Activated T-helper 1 cell treated with anti-CD3 and anti-CD28 coated beads, Interleukin-12 subunit alpha, Interleukin-12 subunit beta, Interleukin-2, Interleukin-4 antibody, amounts not matched to agents 30 ng/mL and 10 ng/mL and 1 ng/mL, durations not matched to agents 14 hours and 24 hours and 36 hours (primary cell): ENCODE measurements at regions not wholly inside any gene's neighbourhood (a gene's known extent, or its start where the extent isn't known, plus 50 kb on each side); places are given as distances from the start of the nearest gene placed in this dataset.

ENCODE experiments used
- DNase-seq: peaks from one replicate; pipeline ENCODE4 v3.0.0; 2021; ENCODE audit warnings: low spot score
- H3K27ac Mint-ChIP-seq: one replicate; pipeline ENCODE4 v1.8.0; 2021; ENCODE audit warnings: mild to moderate bottlenecking, mixed read lengths
- H3K27me3 Mint-ChIP-seq: one replicate; pipeline ENCODE4 v1.8.0; 2022; ENCODE audit warnings: mild to moderate bottlenecking, moderate library complexity, mixed read lengths; ENCODE audit not compliant: insufficient read depth
- H3K36me3 Mint-ChIP-seq: one replicate; pipeline ENCODE4 v1.8.0; 2021; ENCODE audit warnings: low read depth, mixed read lengths
- H3K4me1 Mint-ChIP-seq: one replicate; pipeline ENCODE4 v1.8.0; 2021; ENCODE audit warnings: low read depth, mixed read lengths
- H3K4me3 Mint-ChIP-seq: one replicate; pipeline ENCODE4 v1.8.0; 2021; ENCODE audit warnings: mild to moderate bottlenecking, moderate library complexity, mixed read lengths
- H3K9me3 Mint-ChIP-seq: one replicate; pipeline ENCODE4 v1.8.0; 2021; ENCODE audit warnings: mixed read lengths
- intact Hi-C: fragments of 100-400 bp; cut with micrococcal nuclease; formaldehyde crosslinking; loops from one replicate; pipeline ENCODE4 v1.15.1; 2024

GRCh38 chr10:94276140-94276539, 86.6 kb downstream of the NOC3L start:
- H3K36me3 Mint-ChIP-seq: no peaks in the 10 kb centered on the region
- no peak overlapping the region for H3K4me3 Mint-ChIP-seq
- intact Hi-C loops: no loop called here
- H3K27ac Mint-ChIP-seq: no peak overlapping the region
- peaks cover 9% of the 10 kb centered on the region for H3K9me3 Mint-ChIP-seq
- no peaks in the 10 kb centered on the region for H3K4me1 Mint-ChIP-seq
- no peak for DNase-seq
- H3K27me3 Mint-ChIP-seq: peaks cover 4% of the 10 kb centered on the region

- Mint-ChIP-seq H3K27ac (no peak overlapping the region), H3K4me1 (no peaks in the 10 kb centered on the region), H3K9me3 (no peaks in the 10 kb centered on the region), H3K36me3 (no peaks in the 10 kb centered on the region), H3K27me3 (peaks cover 4% of the 10 kb centered on the region), H3K4me3 (no peak overlapping the region)
- intact Hi-C loops: no loop called here
- no peak for DNase-seq
Observed at GRCh38 chr10:94277450-94277849, 85.3 kb downstream of the NOC3L start.

- peaks cover 8% of the 10 kb centered on the region for H3K27me3 Mint-ChIP-seq
- no peaks in the 10 kb centered on the region for H3K9me3 Mint-ChIP-seq
- no peak overlapping the region for H3K27ac Mint-ChIP-seq
- intact Hi-C loops: loop anchor here (1.0 kb wide), 3 partner anchors 36 to 164 kb away; no protein-coding TSS in a partner anchor
- H3K36me3 Mint-ChIP-seq: no peaks in the 10 kb centered on the region
- DNase-seq: peak; percentile 38
- H3K4me3 Mint-ChIP-seq: no peak overlapping the region
- H3K4me1 Mint-ChIP-seq: no peaks in the 10 kb centered on the region
Observed at GRCh38 chr10:94279835-94280709, 82.7 kb downstream of the NOC3L start.

GRCh38 chr10:94281654-94282053, 81.1 kb downstream of the NOC3L start:
- DNase-seq: no peak
- peaks cover 8% of the 10 kb centered on the region for H3K27me3 Mint-ChIP-seq
- intact Hi-C loops: no loop called here
- H3K36me3 Mint-ChIP-seq: no peaks in the 10 kb centered on the region
- H3K9me3 Mint-ChIP-seq: no peaks in the 10 kb centered on the region
- no peak overlapping the region for H3K4me3 Mint-ChIP-seq
- H3K4me1 Mint-ChIP-seq: no peaks in the 10 kb centered on the region
- no peak overlapping the region for H3K27ac Mint-ChIP-seq

GRCh38 chr10:94282369-94282768, 80.4 kb downstream of the NOC3L start:
- Mint-ChIP-seq H3K36me3 (no peaks in the 10 kb centered on the region), H3K4me1 (no peaks in the 10 kb centered on the region), H3K27ac (no peak overlapping the region), H3K9me3 (no peaks in the 10 kb centered on the region), H3K4me3 (no peak overlapping the region), H3K27me3 (peaks cover 8% of the 10 kb centered on the region)
- DNase-seq: no peak
- intact Hi-C loops: no loop called here
